Endothelial cell of umbilical vein (primary cell): ENCODE measurements at regions not wholly inside any gene's neighbourhood (a gene's known extent, or its start where the extent isn't known, plus 50 kb on each side); places are given as distances from the start of the nearest gene placed in this dataset.

Experiments used
- BruUV-seq: library from RNA; stranded (reverse); fragments of 400-500 nt; replicated peaks from 2 replicates; lab custom pipeline; 2021; lab: Mats Ljungman, UMichigan
- CTCF ChIA-PET: fragments of 300-600, 350-600 bp; sonication (Branson Sonifier 250); formaldehyde crosslinking; loops from one replicate; lab custom pipeline; 2021; ENCODE audit warnings: antibody characterized with exemption, inconsistent platforms; lab: Charles Lee
- POLR2A ChIA-PET: fragments of 300-600, 350-600 bp; sonication (Branson Sonifier 250); formaldehyde crosslinking; loops from one replicate; lab custom pipeline; 2021; ENCODE audit warnings: antibody characterized with exemption, inconsistent platforms; lab: Charles Lee
- DNase-seq: peaks from one replicate; pipeline ENCODE4 v3.0.0-alpha.2; 2011; ENCODE audit warnings: low read depth, low spot score
- FAIRE-seq: peaks from 2 replicates; lab custom pipeline; 2011; peaks lifted over from hg19 to GRCh38; lab: Jason Lieb, UNC
- H2AFZ ChIP-seq: 2 replicates; pipeline ENCODE4 v1.6.0; 2012; ENCODE audit warnings: low read depth, low read length, control low read depth, inconsistent platforms
- H3K27ac ChIP-seq: 2 replicates; pipeline ENCODE4 v1.5.1; 2011; ENCODE audit warnings: low read depth, mild to moderate bottlenecking, control low read depth, low read length, moderate library complexity; ENCODE audit not compliant: insufficient read depth
- H3K27me3 ChIP-seq, 2 experiments: 2 replicates each; pipeline versions ENCODE4 v1.6.0 to v1.6.1; 2011; ENCODE audit warnings: low read length in 2 of 2, mixed read lengths in 1 of 2; ENCODE audit not compliant: control insufficient read depth in 2 of 2, insufficient read depth in 2 of 2
- H3K36me3 ChIP-seq, 2 experiments: 2 replicates in 1 of 2; 3 replicates in 1 of 2; pipeline ENCODE4 v1.5.1; 2011; ENCODE audit warnings: low read length in 2 of 2, mild to moderate bottlenecking in 1 of 2, moderate library complexity in 1 of 2; ENCODE audit not compliant: control insufficient read depth in 2 of 2, insufficient read depth in 2 of 2; ENCODE audit errors: extremely low read depth in 1 of 2
- H3K4me1 ChIP-seq: 3 replicates; pipeline ENCODE4 v1.5.1; 2011; ENCODE audit warnings: mild to moderate bottlenecking, low read length; ENCODE audit not compliant: control insufficient read depth, insufficient read depth; ENCODE audit errors: extremely low read depth
- H3K4me2 ChIP-seq: 2 replicates; pipeline ENCODE4 v1.6.1; 2011; ENCODE audit warnings: low read length, control low read depth, mixed read lengths; ENCODE audit not compliant: insufficient read depth
- H3K4me3 ChIP-seq, 3 experiments: fragments of 200-600 bp in 1 of 3; sonication (generic), shearing (Covaris generic) in 1 of 3; replicated peaks in 1 of 3; 2 replicates each; pipeline ENCODE4 v1.5.1; 2011 to 2016; ENCODE audit warnings: control low read depth in 3 of 3, low read length in 3 of 3, mild to moderate bottlenecking in 2 of 3, inconsistent platforms in 1 of 3, low read depth in 1 of 3, moderate library complexity in 1 of 3; ENCODE audit not compliant: insufficient read depth in 1 of 3
- H3K79me2 ChIP-seq: 2 replicates; pipeline ENCODE4 v1.6.0; 2012; ENCODE audit warnings: low read length, inconsistent platforms; ENCODE audit not compliant: control insufficient read depth, insufficient read depth
- H3K9ac ChIP-seq: replicated peaks from 2 replicates; pipeline ENCODE3; 2011; ENCODE audit warnings: low read length, control low read depth; ENCODE audit not compliant: insufficient read depth; ENCODE audit errors: extremely low read depth
- H3K9me1 ChIP-seq: replicated peaks from 3 replicates; pipeline ENCODE4 v1.6.0; 2011; ENCODE audit warnings: mild to moderate bottlenecking, low read length; ENCODE audit not compliant: control insufficient read depth, insufficient read depth; ENCODE audit errors: extremely low read depth
- H3K9me3 ChIP-seq: replicated peaks from 2 replicates; pipeline ENCODE4 v1.5.1; 2012; ENCODE audit warnings: low read length, inconsistent platforms; ENCODE audit not compliant: control insufficient read depth, insufficient read depth
- H4K20me1 ChIP-seq: replicated peaks from 2 replicates; pipeline ENCODE3; 2011; ENCODE audit warnings: mild to moderate bottlenecking, low read length; ENCODE audit not compliant: control insufficient read depth, insufficient read depth; ENCODE audit errors: extremely low read depth
- EZH2 ChIP-seq: IDR thresholded peaks from 2 replicates; pipeline ENCODE4 v1.6.1; 2012; ENCODE audit warnings: borderline replicate concordance, low read depth, mild to moderate bottlenecking, moderate library complexity, low read length, inconsistent platforms; ENCODE audit not compliant: severe bottlenecking
- FOS ChIP-seq: IDR thresholded peaks from 2 replicates; pipeline ENCODE4 v1.6.1; 2011; ENCODE audit warnings: mild to moderate bottlenecking, low read length, moderate library complexity, borderline replicate concordance; ENCODE audit not compliant: insufficient read depth
- GATA2 ChIP-seq: IDR thresholded peaks from 2 replicates; pipeline ENCODE4 v1.7.0; 2011; ENCODE audit warnings: low read depth, mild to moderate bottlenecking, moderate library complexity, mixed read lengths, low read length; ENCODE audit not compliant: insufficient read length, insufficient read depth
- JUN ChIP-seq: IDR thresholded peaks from 2 replicates; pipeline ENCODE4 v1.6.1; 2011; ENCODE audit warnings: borderline replicate concordance, low read depth; ENCODE audit not compliant: insufficient read length, insufficient read depth
- MAX ChIP-seq: IDR thresholded peaks from 2 replicates; pipeline ENCODE4 v1.6.1; 2011; ENCODE audit not compliant: insufficient read depth, insufficient read length
- MYC ChIP-seq: IDR thresholded peaks from one replicate; pipeline ENCODE4 v1.6.1; 2011; ENCODE audit warnings: mild to moderate bottlenecking, low read depth, low read length
- POLR2A ChIP-seq: IDR thresholded peaks from 2 replicates; pipeline ENCODE4 v1.6.1; 2012; ENCODE audit warnings: low read depth, mild to moderate bottlenecking, control low read depth, low read length
- POLR2AphosphoS5 ChIP-seq: IDR thresholded peaks from 2 replicates; pipeline ENCODE4 v1.6.1; 2012; ENCODE audit warnings: low read depth, mild to moderate bottlenecking, control low read depth, low read length, moderate library complexity; ENCODE audit not compliant: insufficient read depth
- dilution Hi-C: fragments of 300-500 bp; cut with MboI; formaldehyde crosslinking; loops from one replicate; pipeline ENCODE4 v1.15.0; 2019; ENCODE audit warnings: low sequenced_read_pairs; ENCODE audit not compliant: extremely low pct_ligation_motif_present
- intact Hi-C: fragments of 100-400 bp; cut with micrococcal nuclease; formaldehyde crosslinking; loops from one replicate; pipeline ENCODE4 v1.10.0; 2022
- TF ChIP-seq, protein P1 (sequence below), 2 donors: IDR thresholded peaks; 1 replicate in 1 of 2; 2 replicates in 1 of 2; pipeline ENCODE4 v1.5.1; 2011; ENCODE audit warnings: low read length in 2 of 2, mild to moderate bottlenecking in 2 of 2, moderate library complexity in 2 of 2, control low read depth in 1 of 2, inconsistent platforms in 1 of 2, low read depth in 1 of 2; ENCODE audit not compliant: insufficient read depth in 1 of 2; ENCODE audit errors: extremely low read depth in 1 of 2

- Histone ChIP-seq H3K27me3 (no peaks in the 10 kb centered on the region), H3K79me2 (no peaks in the 10 kb centered on the region), H3K36me3 (no peaks in the 10 kb centered on the region), H3K9ac (no peak overlapping the region), H3K4me1 (no peaks in the 10 kb centered on the region), H3K9me3 (peaks cover 4% of the 10 kb centered on the region), H3K4me3 (no peak overlapping the region), H3K4me2 (no peak overlapping the region), H3K27ac (no peak overlapping the region), H2AFZ (no peak overlapping the region), H3K9me1 (no peaks in the 10 kb centered on the region), H4K20me1 (no peaks in the 10 kb centered on the region)
- dilution Hi-C loops = no loop called here
- DNase-seq = no peak
- FAIRE-seq = no peak
- ChIA-PET POLR2A (no interaction called here), CTCF (no interaction called here)
- BruUV-seq = no TSS peak
- no peak for TF ChIP-seq POLR2A
- no peak for TF ChIP-seq GATA2
- TF ChIP-seq, protein P1, sequence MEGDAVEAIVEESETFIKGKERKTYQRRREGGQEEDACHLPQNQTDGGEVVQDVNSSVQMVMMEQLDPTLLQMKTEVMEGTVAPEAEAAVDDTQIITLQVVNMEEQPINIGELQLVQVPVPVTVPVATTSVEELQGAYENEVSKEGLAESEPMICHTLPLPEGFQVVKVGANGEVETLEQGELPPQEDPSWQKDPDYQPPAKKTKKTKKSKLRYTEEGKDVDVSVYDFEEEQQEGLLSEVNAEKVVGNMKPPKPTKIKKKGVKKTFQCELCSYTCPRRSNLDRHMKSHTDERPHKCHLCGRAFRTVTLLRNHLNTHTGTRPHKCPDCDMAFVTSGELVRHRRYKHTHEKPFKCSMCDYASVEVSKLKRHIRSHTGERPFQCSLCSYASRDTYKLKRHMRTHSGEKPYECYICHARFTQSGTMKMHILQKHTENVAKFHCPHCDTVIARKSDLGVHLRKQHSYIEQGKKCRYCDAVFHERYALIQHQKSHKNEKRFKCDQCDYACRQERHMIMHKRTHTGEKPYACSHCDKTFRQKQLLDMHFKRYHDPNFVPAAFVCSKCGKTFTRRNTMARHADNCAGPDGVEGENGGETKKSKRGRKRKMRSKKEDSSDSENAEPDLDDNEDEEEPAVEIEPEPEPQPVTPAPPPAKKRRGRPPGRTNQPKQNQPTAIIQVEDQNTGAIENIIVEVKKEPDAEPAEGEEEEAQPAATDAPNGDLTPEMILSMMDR (IDR thresholded peaks at IDR 0.05; ENCODE audit: extremely low read depth in 1 of 2, insufficient read depth in 1 of 2, low read depth in 1 of 2, low read length in 2 of 2) = no peak
- TF ChIP-seq MAX = no peak
- no peak for TF ChIP-seq EZH2
- intact Hi-C loops = no loop called here
Measured at GRCh38 chr10:108990441-108990840, 932.9 kb downstream of the XPNPEP1 start.

DNA sequence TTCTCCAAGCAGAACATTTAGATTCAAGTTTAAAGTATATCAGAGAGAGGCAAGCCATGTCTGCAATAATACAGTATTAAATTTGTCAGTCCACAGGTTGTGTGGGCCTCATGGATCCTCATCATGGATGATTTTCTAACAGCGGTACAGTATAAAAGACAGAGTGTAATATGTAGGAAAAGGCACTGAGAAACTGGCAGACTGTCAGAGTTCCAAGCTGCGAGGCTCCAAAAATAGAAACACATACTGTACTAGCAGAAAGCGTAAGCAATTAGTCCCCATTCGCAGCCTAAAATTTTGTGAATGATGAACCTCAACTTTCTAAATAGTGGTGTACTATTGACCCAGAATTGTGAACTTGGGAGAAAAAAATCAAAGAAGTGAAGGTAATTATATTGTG lies 933.3 kb downstream of the XPNPEP1 start:
- Histone ChIP-seq H3K4me2 (no peak overlapping the region), H3K27ac (no peak overlapping the region), H3K27me3 (no peaks in the 10 kb centered on the region), H3K79me2 (no peaks in the 10 kb centered on the region), H3K9ac (no peak overlapping the region), H3K4me3 (no peak overlapping the region), H2AFZ (no peak overlapping the region), H3K4me1 (no peaks in the 10 kb centered on the region), H3K9me3 (peaks cover 4% of the 10 kb centered on the region), H3K36me3 (no peaks in the 10 kb centered on the region), H3K9me1 (no peaks in the 10 kb centered on the region), H4K20me1 (no peaks in the 10 kb centered on the region)
- dilution Hi-C loops (no loop called here), intact Hi-C loops (no loop called here)
- CTCF ChIA-PET = no interaction called here
- DNase-seq = no peak
- POLR2A ChIA-PET = no interaction called here
- no peak for FAIRE-seq
- BruUV-seq = no TSS peak
- TF ChIP-seq POLR2AphosphoS5 = no peak
- no peak for TF ChIP-seq JUN
- TF ChIP-seq, protein P1 (IDR thresholded peaks at IDR 0.05; ENCODE audit: extremely low read depth in 1 of 2, insufficient read depth in 1 of 2, low read depth in 1 of 2, low read length in 2 of 2) = no peak
- TF ChIP-seq EZH2 = no peak
- no peak for TF ChIP-seq MAX
- TF ChIP-seq POLR2A = no peak
- no peak for TF ChIP-seq MYC
- TF ChIP-seq GATA2 = no peak
- no peak for TF ChIP-seq FOS
